ENCODE measurements at regions not wholly inside any gene's neighbourhood (a gene's known extent, or its start where the extent isn't known, plus 50 kb on each side); places are given as distances from the start of the nearest gene placed in this dataset.

GRCh38 chr2:34003795-34004194, 404.7 kb upstream of the FAM98A start:
- TF ChIP-seq CTCF (IDR thresholded peaks at IDR 0.05) (no peak), POLR2A (IDR thresholded peaks at IDR 0.05) (no peak)
